Tibial nerve (tissue), 3 donors: ENCODE measurements at regions not wholly inside any gene's neighbourhood (a gene's known extent, or its start where the extent isn't known, plus 50 kb on each side); places are given as distances from the start of the nearest gene placed in this dataset.

ENCODE experiments used
- POLR2A ChIP-seq, 2 donors: fragments of 450-650 bp; IDR thresholded peaks; one replicate each; pipeline ENCODE4 v1.6.1; 2017; ENCODE audit warnings: antibody characterized with exemption in 2 of 2, mild to moderate bottlenecking in 2 of 2, moderate library complexity in 2 of 2
- TF ChIP-seq, protein P1 (sequence below), 5 experiments: fragments of 200-600 bp in 3 of 5; fragments of 450-650 bp in 2 of 5; sonication (generic) in 3 of 5; IDR thresholded peaks; one replicate each; pipeline ENCODE4 v1.5.1; 2016 to 2019; ENCODE audit warnings: antibody characterized with exemption in 5 of 5, mild to moderate bottlenecking in 3 of 5, moderate library complexity in 2 of 5

DNA sequence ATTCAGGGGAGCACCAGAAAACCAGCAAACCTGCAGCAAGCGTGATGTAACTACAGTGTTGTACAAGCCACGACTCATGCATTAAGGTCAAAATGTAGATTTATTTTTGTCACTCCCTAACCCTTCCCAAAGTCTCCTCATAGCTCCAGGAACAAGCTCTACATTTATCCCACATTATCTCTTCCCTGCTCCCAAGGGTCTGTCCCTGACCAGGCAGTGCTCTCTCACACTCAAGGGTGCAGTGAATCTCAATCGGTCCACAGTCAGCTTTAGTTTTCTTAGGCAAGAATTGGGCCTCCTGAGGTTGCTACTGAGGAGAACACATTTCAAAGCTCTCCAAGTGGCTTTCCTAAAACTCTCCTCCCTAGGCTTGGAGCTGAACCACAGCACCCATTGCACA is 219.4 kb downstream of the NHLRC3 start:
- TF ChIP-seq, protein P1, sequence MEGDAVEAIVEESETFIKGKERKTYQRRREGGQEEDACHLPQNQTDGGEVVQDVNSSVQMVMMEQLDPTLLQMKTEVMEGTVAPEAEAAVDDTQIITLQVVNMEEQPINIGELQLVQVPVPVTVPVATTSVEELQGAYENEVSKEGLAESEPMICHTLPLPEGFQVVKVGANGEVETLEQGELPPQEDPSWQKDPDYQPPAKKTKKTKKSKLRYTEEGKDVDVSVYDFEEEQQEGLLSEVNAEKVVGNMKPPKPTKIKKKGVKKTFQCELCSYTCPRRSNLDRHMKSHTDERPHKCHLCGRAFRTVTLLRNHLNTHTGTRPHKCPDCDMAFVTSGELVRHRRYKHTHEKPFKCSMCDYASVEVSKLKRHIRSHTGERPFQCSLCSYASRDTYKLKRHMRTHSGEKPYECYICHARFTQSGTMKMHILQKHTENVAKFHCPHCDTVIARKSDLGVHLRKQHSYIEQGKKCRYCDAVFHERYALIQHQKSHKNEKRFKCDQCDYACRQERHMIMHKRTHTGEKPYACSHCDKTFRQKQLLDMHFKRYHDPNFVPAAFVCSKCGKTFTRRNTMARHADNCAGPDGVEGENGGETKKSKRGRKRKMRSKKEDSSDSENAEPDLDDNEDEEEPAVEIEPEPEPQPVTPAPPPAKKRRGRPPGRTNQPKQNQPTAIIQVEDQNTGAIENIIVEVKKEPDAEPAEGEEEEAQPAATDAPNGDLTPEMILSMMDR (IDR thresholded peaks at IDR 0.05): no peak
- no peak for TF ChIP-seq POLR2A (IDR thresholded peaks at IDR 0.05)
